CD4-positive, alpha-beta T cell (primary cell): ENCODE measurements at regions not wholly inside any gene's neighbourhood (a gene's known extent, or its start where the extent isn't known, plus 50 kb on each side); places are given as distances from the start of the nearest gene placed in this dataset.

Experiments used
- ATAC-seq: fragments of 200-7000 bp; cut with Tn5 transposase; one replicate; pipeline ENCODE4 v1.10.0; 2022; ENCODE audit warnings: mild to moderate bottlenecking; ENCODE audit not compliant: poor library complexity
- CTCF ChIA-PET: fragments of 350-600 bp; sonication (Branson Sonifier 250); formaldehyde crosslinking; loops from one replicate; lab custom pipeline; 2021; ENCODE audit warnings: antibody characterized with exemption, inconsistent platforms; lab: Charles Lee
- POLR2A ChIA-PET: fragments of 350-600 bp; sonication (Branson Sonifier 250); formaldehyde crosslinking; loops from one replicate; lab custom pipeline; 2021; ENCODE audit warnings: antibody characterized with exemption, inconsistent platforms; lab: Charles Lee
- DNase-seq, 14 experiments: peaks; one replicate each; pipeline ENCODE4 v3.0.0-alpha.2; 2013 to 2020; ENCODE audit warnings: mixed read lengths in 2 of 14
- H3K27ac ChIP-seq, 2 donors: one replicate each; pipeline versions ENCODE4 v1.5.1 to v1.7.0; 2013; ENCODE audit warnings: low read length in 2 of 2, low read depth in 1 of 2, mild to moderate bottlenecking in 1 of 2
- H3K27me3 ChIP-seq, 2 experiments: 1 replicate in 1 of 2; 2 replicates in 1 of 2; pipeline versions ENCODE4 v1.6.1 to v1.7.0; 2013; ENCODE audit warnings: low read length in 2 of 2, control low read depth in 1 of 2, mild to moderate bottlenecking in 1 of 2, moderate library complexity in 1 of 2; ENCODE audit not compliant: insufficient read depth in 2 of 2, control insufficient read depth in 1 of 2
- H3K36me3 ChIP-seq: one replicate; pipeline ENCODE4 v1.6.1; 2013; ENCODE audit warnings: low read length, control low read depth; ENCODE audit not compliant: insufficient read depth
- H3K4me1 ChIP-seq: one replicate; pipeline ENCODE4 v1.6.1; 2013; ENCODE audit warnings: low read length, control low read depth; ENCODE audit not compliant: insufficient read depth
- H3K4me3 ChIP-seq: one replicate; pipeline ENCODE4 v1.5.1; 2013; ENCODE audit warnings: mild to moderate bottlenecking, low read length, moderate library complexity
- H3K9me3 ChIP-seq, 2 experiments: 1 replicate in 1 of 2; 2 replicates in 1 of 2; pipeline versions ENCODE4 v1.6.1 to v1.7.0; 2013; ENCODE audit warnings: low read length in 2 of 2, mild to moderate bottlenecking in 2 of 2, control low read depth in 1 of 2, moderate library complexity in 1 of 2; ENCODE audit not compliant: control insufficient read depth in 1 of 2, insufficient read depth in 1 of 2
- H3K27ac Mint-ChIP-seq: one replicate; pipeline ENCODE4 v1.8.0; 2020; ENCODE audit warnings: mixed read lengths
- H3K27me3 Mint-ChIP-seq: one replicate; pipeline ENCODE4 v1.8.0; 2021; ENCODE audit warnings: mixed read lengths
- H3K36me3 Mint-ChIP-seq: one replicate; pipeline ENCODE4 v1.8.0; 2021; ENCODE audit warnings: low read depth, mixed read lengths
- H3K4me1 Mint-ChIP-seq: one replicate; pipeline ENCODE4 v1.8.0; 2021; ENCODE audit warnings: low read depth, mixed read lengths
- H3K4me3 Mint-ChIP-seq: one replicate; pipeline ENCODE4 v1.8.0; 2020; ENCODE audit warnings: mild to moderate bottlenecking, mixed read lengths
- H3K9me3 Mint-ChIP-seq: one replicate; pipeline ENCODE4 v1.8.0; 2020; ENCODE audit warnings: mixed read lengths
- intact Hi-C, 2 experiments: fragments of 100-400 bp; cut with DNase I in 1 of 2; cut with micrococcal nuclease in 1 of 2; formaldehyde crosslinking; loops; one replicate each; pipeline versions ENCODE4 v1.15.1 to v1.9.0; 2023 to 2025; cut with DNase I, micrococcal nuclease
- TF ChIP-seq, protein P1 (sequence below): fragments of 200-600 bp; IDR thresholded peaks from one replicate; pipeline ENCODE4 v1.8.0; 2022; ENCODE audit warnings: antibody characterized with exemption, mild to moderate bottlenecking

DNA sequence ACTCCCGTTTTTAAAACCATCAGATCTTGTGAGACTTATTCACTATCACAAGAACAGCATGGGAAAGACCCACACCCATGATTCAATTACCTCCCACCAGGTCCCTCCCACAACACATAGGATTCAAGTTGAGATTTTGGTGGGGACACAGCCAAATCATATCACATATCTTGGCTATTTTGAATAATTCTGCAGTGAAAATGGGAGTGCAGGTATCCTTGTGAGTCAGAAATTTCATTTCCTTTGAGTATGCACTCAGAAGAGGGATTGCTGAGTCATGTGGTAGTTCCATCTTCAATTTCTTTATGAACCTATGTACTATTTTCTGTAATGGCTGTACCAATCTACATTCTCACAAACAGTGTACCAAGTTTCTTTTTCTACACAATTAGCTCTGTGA lies 125.8 kb downstream of the ANKRD7 start:
- no peaks in the 10 kb centered on the region for H3K9me3 Mint-ChIP-seq
- ChIA-PET CTCF (no interaction called here), POLR2A (no interaction called here)
- ATAC-seq (no peak), DNase-seq (no peak)
- H3K4me1 Mint-ChIP-seq, result no peaks in the 10 kb centered on the region
- no peaks in the 10 kb centered on the region for H3K4me1 ChIP-seq
- H3K27ac Mint-ChIP-seq, result no peak overlapping the region
- no peaks in the 10 kb centered on the region for H3K27me3 Mint-ChIP-seq
- no peaks in the 10 kb centered on the region for H3K27me3 ChIP-seq
- H3K36me3 ChIP-seq, result no peaks in the 10 kb centered on the region
- H3K36me3 Mint-ChIP-seq, result no peaks in the 10 kb centered on the region
- TF ChIP-seq, protein P1, sequence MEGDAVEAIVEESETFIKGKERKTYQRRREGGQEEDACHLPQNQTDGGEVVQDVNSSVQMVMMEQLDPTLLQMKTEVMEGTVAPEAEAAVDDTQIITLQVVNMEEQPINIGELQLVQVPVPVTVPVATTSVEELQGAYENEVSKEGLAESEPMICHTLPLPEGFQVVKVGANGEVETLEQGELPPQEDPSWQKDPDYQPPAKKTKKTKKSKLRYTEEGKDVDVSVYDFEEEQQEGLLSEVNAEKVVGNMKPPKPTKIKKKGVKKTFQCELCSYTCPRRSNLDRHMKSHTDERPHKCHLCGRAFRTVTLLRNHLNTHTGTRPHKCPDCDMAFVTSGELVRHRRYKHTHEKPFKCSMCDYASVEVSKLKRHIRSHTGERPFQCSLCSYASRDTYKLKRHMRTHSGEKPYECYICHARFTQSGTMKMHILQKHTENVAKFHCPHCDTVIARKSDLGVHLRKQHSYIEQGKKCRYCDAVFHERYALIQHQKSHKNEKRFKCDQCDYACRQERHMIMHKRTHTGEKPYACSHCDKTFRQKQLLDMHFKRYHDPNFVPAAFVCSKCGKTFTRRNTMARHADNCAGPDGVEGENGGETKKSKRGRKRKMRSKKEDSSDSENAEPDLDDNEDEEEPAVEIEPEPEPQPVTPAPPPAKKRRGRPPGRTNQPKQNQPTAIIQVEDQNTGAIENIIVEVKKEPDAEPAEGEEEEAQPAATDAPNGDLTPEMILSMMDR, result no peak
- intact Hi-C loops, result no loop called here
- H3K4me3 ChIP-seq, result no peak overlapping the region
- no peak overlapping the region for H3K27ac ChIP-seq
- H3K4me3 Mint-ChIP-seq, result no peak overlapping the region
- no peaks in the 10 kb centered on the region for H3K9me3 ChIP-seq

DNA sequence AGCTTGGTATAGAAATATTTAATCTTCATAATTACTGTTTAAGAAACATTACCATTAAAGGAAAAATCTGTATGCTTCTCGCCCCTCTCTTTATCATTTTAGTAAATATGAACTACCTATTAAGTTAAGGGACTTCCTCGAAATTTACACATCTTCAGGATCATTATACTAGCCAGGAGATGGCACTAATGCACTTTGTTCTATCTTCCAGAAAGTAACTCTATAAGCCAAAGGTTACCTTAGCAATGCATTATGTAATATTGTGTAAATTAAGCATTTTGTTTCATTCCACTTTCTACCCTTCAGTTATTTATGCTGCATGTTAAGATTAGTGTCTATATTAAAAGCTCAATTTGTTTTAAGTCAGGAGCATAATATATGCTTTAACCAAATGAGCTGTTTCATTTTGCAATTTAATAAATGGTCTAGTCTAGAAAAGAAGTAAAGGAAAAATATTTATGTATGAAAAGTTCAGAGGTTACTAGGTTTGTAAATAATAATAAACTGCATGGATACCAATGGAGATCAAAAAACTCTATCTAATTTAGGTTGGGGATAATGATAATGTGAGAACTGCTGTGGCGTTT lies 128.5 kb downstream of the ANKRD7 start:
- H3K4me1 ChIP-seq, result no peaks in the 10 kb centered on the region
- no peak overlapping the region for H3K27ac ChIP-seq
- Mint-ChIP-seq H3K27me3 (no peaks in the 10 kb centered on the region), H3K4me3 (no peak overlapping the region), H3K4me1 (no peaks in the 10 kb centered on the region), H3K36me3 (no peaks in the 10 kb centered on the region), H3K27ac (no peak overlapping the region), H3K9me3 (no peaks in the 10 kb centered on the region)
- H3K4me3 ChIP-seq, result no peak overlapping the region
- H3K9me3 ChIP-seq, result no peaks in the 10 kb centered on the region
- no peaks in the 10 kb centered on the region for H3K27me3 ChIP-seq
- ChIA-PET CTCF (no interaction called here), POLR2A (no interaction called here)
- ATAC-seq (no peak), DNase-seq (no peak)
- intact Hi-C loops, result no loop called here
- TF ChIP-seq, protein P1, result no peak
- no peaks in the 10 kb centered on the region for H3K36me3 ChIP-seq

GRCh38 chr7:118366363-118366762 lies 141.9 kb downstream of the ANKRD7 start:
- no peaks in the 10 kb centered on the region for H3K36me3 Mint-ChIP-seq

More at GRCh38 chr7:118366363-118366762, 141.9 kb downstream of the ANKRD7 start:
- ChIA-PET CTCF (no interaction called here), POLR2A (no interaction called here)
- intact Hi-C loops, result no loop called here
- H3K4me3 Mint-ChIP-seq, result no peak overlapping the region
- H3K4me1 Mint-ChIP-seq, result no peaks in the 10 kb centered on the region
- no peaks in the 10 kb centered on the region for H3K27me3 Mint-ChIP-seq
- H3K27me3 ChIP-seq, result no peaks in the 10 kb centered on the region
- peaks cover 2% of the 10 kb centered on the region for H3K9me3 Mint-ChIP-seq
- H3K36me3 ChIP-seq, result no peaks in the 10 kb centered on the region
- H3K27ac Mint-ChIP-seq, result no peak overlapping the region
- H3K4me1 ChIP-seq, result no peaks in the 10 kb centered on the region
- no peak for ATAC-seq
- TF ChIP-seq, protein P1, result no peak
- H3K9me3 ChIP-seq, result peaks cover 0 to 4% of the 10 kb centered on the region in 2 experiments
- H3K27ac ChIP-seq, result no peak overlapping the region
- no peak overlapping the region for H3K4me3 ChIP-seq
- DNase-seq, result no peak
